WERI-Rb-1 (cell line): ENCODE measurements at regions not wholly inside any gene's neighbourhood (a gene's known extent, or its start where the extent isn't known, plus 50 kb on each side); places are given as distances from the start of the nearest gene placed in this dataset.
A peak's percentile ranks its signal among the peaks of the same experiment; 100 is the strongest.
"Not testable (repeated sequence)": the region's sequence is repeated elsewhere in the genome, so short reads cannot be mapped to it uniquely, and the experiment has no call there.

Experiments used
- DNase-seq: peaks from one replicate; pipeline ENCODE4 v3.0.0-alpha.2; 2020
- H3K27ac ChIP-seq: fragments of 250-450 bp; sonication (Bioruptor Pico); 2 replicates; pipeline ENCODE4 v1.5.1; 2020; ENCODE audit warnings: mild to moderate bottlenecking, moderate library complexity
- H3K27me3 ChIP-seq: fragments of 250-450 bp; sonication (Bioruptor Pico); 2 replicates; pipeline ENCODE4 v1.5.1; 2021; ENCODE audit warnings: mild to moderate bottlenecking, low read depth, moderate library complexity; ENCODE audit not compliant: insufficient read depth, severe bottlenecking
- H3K36me3 ChIP-seq: fragments of 250-450 bp; sonication (Bioruptor Pico); 2 replicates; pipeline ENCODE4 v1.5.1; 2020; ENCODE audit warnings: mild to moderate bottlenecking, moderate library complexity
- H3K4me3 ChIP-seq: 2 replicates; pipeline ENCODE4 v1.5.1; 2011; ENCODE audit warnings: low read depth, mild to moderate bottlenecking, control low read depth, low read length
- H3K9me3 ChIP-seq: fragments of 250-450 bp; sonication (Bioruptor Pico); 2 replicates; pipeline ENCODE4 v1.5.1; 2021; ENCODE audit warnings: mild to moderate bottlenecking, moderate library complexity; ENCODE audit not compliant: severe bottlenecking
- TF ChIP-seq, protein P1 (sequence below): IDR thresholded peaks from 2 replicates; pipeline ENCODE4 v1.5.1; 2011; ENCODE audit warnings: low read depth, mild to moderate bottlenecking, control low read depth, inconsistent platforms, low read length

GRCh38 chrX:47302396-47302795 is 68.0 kb upstream of the ZNF157 start:
- TF ChIP-seq, protein P1, sequence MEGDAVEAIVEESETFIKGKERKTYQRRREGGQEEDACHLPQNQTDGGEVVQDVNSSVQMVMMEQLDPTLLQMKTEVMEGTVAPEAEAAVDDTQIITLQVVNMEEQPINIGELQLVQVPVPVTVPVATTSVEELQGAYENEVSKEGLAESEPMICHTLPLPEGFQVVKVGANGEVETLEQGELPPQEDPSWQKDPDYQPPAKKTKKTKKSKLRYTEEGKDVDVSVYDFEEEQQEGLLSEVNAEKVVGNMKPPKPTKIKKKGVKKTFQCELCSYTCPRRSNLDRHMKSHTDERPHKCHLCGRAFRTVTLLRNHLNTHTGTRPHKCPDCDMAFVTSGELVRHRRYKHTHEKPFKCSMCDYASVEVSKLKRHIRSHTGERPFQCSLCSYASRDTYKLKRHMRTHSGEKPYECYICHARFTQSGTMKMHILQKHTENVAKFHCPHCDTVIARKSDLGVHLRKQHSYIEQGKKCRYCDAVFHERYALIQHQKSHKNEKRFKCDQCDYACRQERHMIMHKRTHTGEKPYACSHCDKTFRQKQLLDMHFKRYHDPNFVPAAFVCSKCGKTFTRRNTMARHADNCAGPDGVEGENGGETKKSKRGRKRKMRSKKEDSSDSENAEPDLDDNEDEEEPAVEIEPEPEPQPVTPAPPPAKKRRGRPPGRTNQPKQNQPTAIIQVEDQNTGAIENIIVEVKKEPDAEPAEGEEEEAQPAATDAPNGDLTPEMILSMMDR = no peak
- Histone ChIP-seq H3K27ac (no peak overlapping the region), H3K27me3 (peaks cover 18% of the 10 kb centered on the region)

GRCh38 chrX:47306471-47307023 is 63.8 kb upstream of the ZNF157 start:
- not testable (repeated sequence) for H3K36me3 ChIP-seq, H3K27me3 ChIP-seq, H3K4me3 ChIP-seq, DNase-seq, H3K27ac ChIP-seq, H3K9me3 ChIP-seq

More at GRCh38 chrX:47302396-47302795, 68.0 kb upstream of the ZNF157 start:
- DNase-seq = no peak
- H3K36me3 ChIP-seq = no peaks in the 10 kb centered on the region
- no peak overlapping the region for H3K4me3 ChIP-seq
- no peaks in the 10 kb centered on the region for H3K9me3 ChIP-seq

DNA sequence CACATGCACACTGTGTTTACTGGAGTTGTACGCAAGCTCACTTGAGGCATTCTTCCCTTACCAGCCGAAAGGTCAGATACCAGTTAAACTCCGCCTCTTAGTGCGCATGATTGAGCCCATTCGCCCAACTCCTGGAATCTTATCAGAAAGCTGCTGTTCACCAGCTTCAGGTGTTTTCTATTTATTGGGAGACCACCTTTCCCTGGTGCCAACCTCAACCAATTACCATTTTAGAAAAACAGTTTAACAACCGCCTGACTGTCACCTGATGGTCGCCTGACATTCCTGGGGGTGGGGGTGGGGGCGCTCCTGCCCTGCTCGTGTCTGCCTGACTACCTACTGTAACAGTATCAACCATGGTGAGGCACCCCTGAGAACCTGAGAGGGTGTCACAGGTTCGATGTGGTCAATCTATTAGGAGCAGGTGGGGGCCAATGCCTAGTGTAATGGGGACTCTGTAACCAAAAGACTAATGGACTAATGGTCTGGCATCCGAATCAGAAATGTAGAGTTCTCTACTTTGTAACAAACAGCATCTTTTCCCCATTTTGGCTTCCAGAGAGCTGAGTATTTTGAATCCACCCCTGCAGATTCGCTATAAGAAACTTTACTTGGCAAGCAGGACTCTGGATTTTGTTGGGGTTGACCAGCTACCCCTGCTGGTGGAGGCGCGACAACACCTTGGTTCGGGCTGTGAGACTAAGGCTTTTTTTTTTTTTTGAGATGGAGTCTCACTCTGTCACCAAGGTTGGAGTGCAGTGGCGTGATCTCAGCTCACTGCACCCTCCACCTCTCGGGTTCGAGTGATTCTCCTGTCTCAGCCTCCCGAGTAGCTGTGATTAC is 58.2 kb upstream of the ZNF157 start:
- H3K9me3 ChIP-seq = no peaks in the 10 kb centered on the region
- peak; percentile 59 for DNase-seq
- TF ChIP-seq, protein P1 = peak; percentile 62

GRCh38 chrX:47313056-47313455 is 57.3 kb upstream of the ZNF157 start:
- Histone ChIP-seq H3K27me3 (peaks cover 5% of the 10 kb centered on the region), H3K9me3 (no peaks in the 10 kb centered on the region), H3K27ac (no peak overlapping the region), H3K36me3 (no peaks in the 10 kb centered on the region), H3K4me3 (no peak overlapping the region)
- DNase-seq = no peak
- TF ChIP-seq, protein P1 = no peak

More for the DNA sequence above, 58.2 kb upstream of the ZNF157 start:
- Histone ChIP-seq H3K36me3 (no peaks in the 10 kb centered on the region), H3K27ac (no peak overlapping the region), H3K4me3 (no peak overlapping the region), H3K27me3 (peaks cover 5% of the 10 kb centered on the region)

GRCh38 chrX:47316276-47317025 is 53.9 kb upstream of the ZNF157 start:
- no peak overlapping the region for H3K4me3 ChIP-seq
- DNase-seq = no peak
- H3K27me3 ChIP-seq = peaks cover 15% of the 10 kb centered on the region
- no peaks in the 10 kb centered on the region for H3K36me3 ChIP-seq
- TF ChIP-seq, protein P1 = no peak
- H3K9me3 ChIP-seq = peaks cover 4% of the 10 kb centered on the region
- H3K27ac ChIP-seq = no peak overlapping the region
